ENCODE measurements at regions not wholly inside any gene's neighbourhood (a gene's known extent, or its start where the extent isn't known, plus 50 kb on each side); places are given as distances from the start of the nearest gene placed in this dataset.

- Mint-ChIP-seq H3K9me3 (no peaks in the 10 kb centered on the region), H3K36me3 (no peaks in the 10 kb centered on the region), H3K4me1 (no peaks in the 10 kb centered on the region), H3K4me3 (no peak overlapping the region), H3K27me3 (ENCODE audit: low read depth) (peaks cover 60% of the 10 kb centered on the region), H3K27ac (no peak overlapping the region)
- DNase-seq (ENCODE audit: low spot score in 2 of 2, unreplicated experiment in 2 of 2): no peak
- TF ChIP-seq CTCF (IDR thresholded peaks at IDR 0.05; ENCODE audit: unreplicated experiment): no peak
Observed at GRCh38 chr2:104904889-104905288, 51.0 kb downstream of the POU3F3 start.

DNA sequence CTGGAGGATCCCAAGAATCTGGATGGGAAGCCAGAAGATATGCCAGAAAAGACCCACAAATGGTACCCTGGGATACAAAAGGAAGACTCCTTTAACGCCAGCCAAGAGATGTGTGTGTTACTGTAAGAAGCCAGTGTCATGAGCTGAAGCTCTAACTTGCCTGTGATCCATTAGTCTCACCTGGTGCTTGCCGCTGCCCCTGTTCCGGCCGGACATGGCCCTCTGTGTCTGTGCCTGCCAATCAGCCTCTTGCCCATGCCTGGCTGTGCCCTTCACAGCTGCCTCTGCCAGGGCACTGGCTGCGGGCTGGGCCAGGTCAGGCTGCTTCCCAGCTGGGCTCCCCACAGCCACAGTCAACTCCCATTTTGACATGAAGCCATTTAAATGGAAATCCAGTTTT is 55.4 kb downstream of the POU3F3 start:
- Mint-ChIP-seq H3K27me3 (ENCODE audit: low read depth) (peaks cover 42% of the 10 kb centered on the region), H3K4me3 (no peak overlapping the region), H3K4me1 (no peaks in the 10 kb centered on the region), H3K9me3 (no peaks in the 10 kb centered on the region), H3K36me3 (no peaks in the 10 kb centered on the region), H3K27ac (no peak overlapping the region)
- no peak for DNase-seq (ENCODE audit: low spot score in 2 of 2, unreplicated experiment in 2 of 2)
- no peak for TF ChIP-seq CTCF (IDR thresholded peaks at IDR 0.05; ENCODE audit: unreplicated experiment)

DNA sequence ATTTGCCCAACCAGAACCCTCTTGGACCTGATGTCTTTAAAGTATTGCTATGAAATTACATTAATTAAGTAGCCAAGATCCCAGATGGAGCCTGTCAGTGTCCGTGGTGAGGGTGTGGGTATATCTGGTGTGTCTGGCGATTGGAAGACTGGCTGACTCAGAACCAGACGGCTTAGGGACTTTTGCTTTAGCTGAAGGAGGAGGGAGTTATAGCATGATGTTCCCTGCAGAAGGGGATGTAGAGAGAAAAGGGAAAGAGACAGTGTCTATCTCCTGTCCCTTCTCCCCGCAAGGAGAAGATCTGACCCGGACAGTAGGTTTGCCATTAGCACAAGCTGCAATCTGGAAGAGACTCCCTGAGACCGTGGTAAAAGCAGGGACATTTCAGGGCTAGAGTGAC is 60.6 kb downstream of the POU3F3 start:
- no peak for DNase-seq (ENCODE audit: low spot score in 2 of 2, unreplicated experiment in 2 of 2)
- Mint-ChIP-seq H3K27me3 (ENCODE audit: low read depth) (peaks cover 19% of the 10 kb centered on the region), H3K27ac (no peak overlapping the region), H3K36me3 (no peaks in the 10 kb centered on the region), H3K9me3 (peaks cover 6% of the 10 kb centered on the region), H3K4me1 (no peaks in the 10 kb centered on the region), H3K4me3 (no peak overlapping the region)
- TF ChIP-seq CTCF (IDR thresholded peaks at IDR 0.05; ENCODE audit: unreplicated experiment): no peak

GRCh38 chr2:104915107-104915793 is 61.3 kb downstream of the POU3F3 start:
- H3K9me3 Mint-ChIP-seq: peaks cover 6% of the 10 kb centered on the region
- no peak for TF ChIP-seq CTCF (IDR thresholded peaks at IDR 0.05; ENCODE audit: unreplicated experiment)
- H3K27ac Mint-ChIP-seq: no peak overlapping the region
- H3K27me3 Mint-ChIP-seq (ENCODE audit: low read depth): peaks cover 18% of the 10 kb centered on the region
- no peaks in the 10 kb centered on the region for H3K36me3 Mint-ChIP-seq
- no peak for DNase-seq (ENCODE audit: low spot score in 2 of 2, unreplicated experiment in 2 of 2)
- no peaks in the 10 kb centered on the region for H3K4me1 Mint-ChIP-seq
- H3K4me3 Mint-ChIP-seq: no peak overlapping the region

- no peak for TF ChIP-seq CTCF (IDR thresholded peaks at IDR 0.05; ENCODE audit: unreplicated experiment)
Observed at GRCh38 chr2:104919127-104919526, 65.2 kb downstream of the POU3F3 start.

DNA sequence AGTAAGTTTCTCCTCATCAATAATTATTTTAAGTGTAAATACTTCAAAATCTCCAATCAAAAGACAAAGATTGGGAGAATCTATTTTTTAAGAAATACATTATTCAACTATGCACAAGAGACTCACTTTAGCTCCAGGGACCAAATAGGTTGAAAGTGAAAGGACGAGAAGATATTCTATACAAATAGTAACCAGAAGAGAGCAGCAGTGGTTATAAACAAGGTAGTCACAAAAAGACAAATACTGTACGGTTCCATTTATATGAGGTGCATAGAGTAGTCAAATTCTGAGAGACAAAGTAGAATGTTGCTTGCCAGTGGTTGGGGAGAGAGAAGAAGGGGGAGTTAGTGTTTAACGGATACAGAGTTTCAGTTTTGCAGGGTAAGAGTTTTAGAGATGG is 69.8 kb downstream of the POU3F3 start:
- Mint-ChIP-seq H3K27me3 (ENCODE audit: low read depth) (peaks cover 30% of the 10 kb centered on the region), H3K4me1 (no peaks in the 10 kb centered on the region), H3K27ac (no peak overlapping the region), H3K36me3 (no peaks in the 10 kb centered on the region), H3K4me3 (no peak overlapping the region), H3K9me3 (peaks cover 6% of the 10 kb centered on the region)
- no peak for TF ChIP-seq CTCF (IDR thresholded peaks at IDR 0.05; ENCODE audit: unreplicated experiment)
- DNase-seq (ENCODE audit: low spot score in 2 of 2, unreplicated experiment in 2 of 2): no peak

More at GRCh38 chr2:104919127-104919526, 65.2 kb downstream of the POU3F3 start:
- Mint-ChIP-seq H3K4me1 (no peaks in the 10 kb centered on the region), H3K27ac (no peak overlapping the region), H3K36me3 (no peaks in the 10 kb centered on the region), H3K27me3 (ENCODE audit: low read depth) (peaks cover 16% of the 10 kb centered on the region), H3K9me3 (peaks cover 12% of the 10 kb centered on the region), H3K4me3 (no peak overlapping the region)
- DNase-seq (ENCODE audit: low spot score in 2 of 2, unreplicated experiment in 2 of 2): no peak

All from mesothelial cell of epicardium (in vitro differentiated cells).